ENCODE measurements at regions not wholly inside any gene's neighbourhood (a gene's known extent, or its start where the extent isn't known, plus 50 kb on each side); places are given as distances from the start of the nearest gene placed in this dataset.
A peak's percentile ranks its signal among the peaks of the same experiment; 100 is the strongest.

GRCh38 chr5:143878430-143878829 lies 66.5 kb downstream of the HMHB1 start:
- 79% methylated on average over 5 of the region's 5 CpGs for WGBS, 2 donors
- peaks cover 12 to 33% of the 10 kb centered on the region in 2 donors for H3K4me1 ChIP-seq

GRCh38 chr5:143879646-143880045 lies 67.7 kb downstream of the HMHB1 start:
- H3K4me1 ChIP-seq, result peaks cover 10 to 26% of the 10 kb centered on the region in 2 donors
- WGBS, 2 donors, result 47 to 51% methylated on average over 3 of the region's 3 CpGs
- intact Hi-C loops (cut with DNase I), result no loop called here
- H3K27ac ChIP-seq, result no peak overlapping the region
- no peaks in the 10 kb centered on the region for H3K9me3 ChIP-seq
- H3K27me3 ChIP-seq, result no peaks in the 10 kb centered on the region
- TF ChIP-seq CTCF (IDR thresholded peaks at IDR 0.05), result no peak
- TF ChIP-seq POLR2A (IDR thresholded peaks at IDR 0.05), result no peak
- H3K36me3 ChIP-seq, result no peaks in the 10 kb centered on the region
- DNase-seq, result no peak
- no peak overlapping the region for H3K4me3 ChIP-seq (replicated peaks in 1 of 3)

More at GRCh38 chr5:143878430-143878829, 66.5 kb downstream of the HMHB1 start:
- intact Hi-C loops (cut with DNase I), result no loop called here
- no peaks in the 10 kb centered on the region for H3K9me3 ChIP-seq
- TF ChIP-seq POLR2A (IDR thresholded peaks at IDR 0.05) (no peak), CTCF (IDR thresholded peaks at IDR 0.05) (no peak)
- H3K27ac ChIP-seq, result no peak overlapping the region
- no peak for DNase-seq
- H3K36me3 ChIP-seq, result no peaks in the 10 kb centered on the region
- no peak overlapping the region for H3K4me3 ChIP-seq (replicated peaks in 1 of 3)
- H3K27me3 ChIP-seq, result no peaks in the 10 kb centered on the region

- no peaks in the 10 kb centered on the region for H3K36me3 ChIP-seq
- no peak for DNase-seq
- no peak overlapping the region for H3K27ac ChIP-seq
- no peaks in the 10 kb centered on the region for H3K27me3 ChIP-seq
- TF ChIP-seq POLR2A (IDR thresholded peaks at IDR 0.05) (no peak), CTCF (IDR thresholded peaks at IDR 0.05) (no peak)
- WGBS, 2 donors, result 82 to 84% methylated on average over 6 of the region's 6 CpGs
- no peaks in the 10 kb centered on the region for H3K9me3 ChIP-seq
- peaks cover 10 to 23% of the 10 kb centered on the region in 2 donors for H3K4me1 ChIP-seq
- intact Hi-C loops (cut with DNase I), result no loop called here
- H3K4me3 ChIP-seq (replicated peaks in 1 of 3), result no peak overlapping the region
Measured at GRCh38 chr5:143880178-143880577, 68.2 kb downstream of the HMHB1 start.

- TF ChIP-seq CTCF (IDR thresholded peaks at IDR 0.05) (no peak), POLR2A (IDR thresholded peaks at IDR 0.05) (no peak)
- H3K27me3 ChIP-seq, result no peaks in the 10 kb centered on the region
- WGBS, 2 donors, result 93 to 97% methylated on average over 5 of the region's 5 CpGs
- intact Hi-C loops (cut with DNase I), result no loop called here
- no peaks in the 10 kb centered on the region for H3K36me3 ChIP-seq
- no peak overlapping the region for H3K4me3 ChIP-seq (replicated peaks in 1 of 3)
- DNase-seq, result no peak
- no peaks in the 10 kb centered on the region for H3K9me3 ChIP-seq
- H3K4me1 ChIP-seq, result peaks cover 23 to 38% of the 10 kb centered on the region in 2 donors
- H3K27ac ChIP-seq, result no peak overlapping the region
Measured at GRCh38 chr5:143882520-143882919, 70.6 kb downstream of the HMHB1 start.

- TF ChIP-seq POLR2A (IDR thresholded peaks at IDR 0.05) (no peak), CTCF (IDR thresholded peaks at IDR 0.05) (no peak)
- Histone ChIP-seq H3K27ac (peak overlapping the region; percentile 19 to 89 (median 85)), H3K4me3 (replicated peaks in 1 of 3) (no peak overlapping the region)
Measured at GRCh38 chr5:143886096-143886495, 74.1 kb downstream of the HMHB1 start.

More at GRCh38 chr5:143886096-143886495, 74.1 kb downstream of the HMHB1 start:
- no peaks in the 10 kb centered on the region for H3K36me3 ChIP-seq
- no peaks in the 10 kb centered on the region for H3K27me3 ChIP-seq
- intact Hi-C loops (cut with DNase I), result no loop called here
- WGBS, 2 donors, result 65 to 73% methylated on average over 3 of the region's 3 CpGs
- H3K9me3 ChIP-seq, result no peaks in the 10 kb centered on the region
- DNase-seq, result no peak
- H3K4me1 ChIP-seq, result peaks cover 54 to 60% of the 10 kb centered on the region in 2 donors
